ENCODE measurements at regions not wholly inside any gene's neighbourhood (a gene's known extent, or its start where the extent isn't known, plus 50 kb on each side); places are given as distances from the start of the nearest gene placed in this dataset.
A peak's percentile ranks its signal among the peaks of the same experiment; 100 is the strongest.

DNA sequence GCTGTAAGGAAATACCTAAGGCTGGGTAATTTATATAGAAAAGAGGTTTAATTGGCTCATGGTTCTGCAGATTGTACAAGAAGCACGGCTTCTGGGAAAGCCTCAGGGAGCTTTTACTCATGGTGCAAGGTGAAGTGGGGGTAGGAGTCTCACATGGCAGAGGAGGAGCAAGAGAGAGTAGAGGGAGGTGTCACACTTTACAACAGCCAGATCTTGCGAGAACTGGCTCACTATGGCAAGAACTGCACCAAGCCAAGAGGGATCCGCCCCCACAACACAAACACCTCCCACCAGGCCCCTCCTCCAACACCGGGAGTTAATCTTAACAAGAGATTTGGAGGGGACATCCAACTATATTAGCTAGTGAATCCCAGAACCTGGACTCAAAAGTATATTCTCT is 135.4 kb upstream of the SOD1 start:
- H3K27me3 Mint-ChIP-seq (ENCODE audit: low read depth): no peaks in the 10 kb centered on the region
- DNase-seq (ENCODE audit: low spot score) (peak; percentile 74), ATAC-seq (peak; percentile 99)
- peaks cover 52% of the 10 kb centered on the region for H3K4me1 Mint-ChIP-seq
- POLR2A ChIA-PET: interaction anchor here (1.6 kb wide), 1 partner anchor 35 kb away, joined by 7 read pairs; no protein-coding TSS in a partner anchor
- no peaks in the 10 kb centered on the region for H3K36me3 Mint-ChIP-seq
- CTCF ChIA-PET: interaction anchor here (0.5 to 1.8 kb wide), 7 partner anchors 16 to 65 kb away, joined by 3 to 7 read pairs (median 3); no protein-coding TSS in a partner anchor
- H3K27ac Mint-ChIP-seq: peak overlapping the region; percentile 48
- TF ChIP-seq RORB (CRISPR knock-in tag; IDR thresholded peaks at IDR 0.05): no peak
- no peak for TF ChIP-seq NR3C1 (CRISPR knock-in tag; conservative IDR thresholded peaks at IDR 0.05; ENCODE audit: low read depth)
- TF ChIP-seq, protein P1, sequence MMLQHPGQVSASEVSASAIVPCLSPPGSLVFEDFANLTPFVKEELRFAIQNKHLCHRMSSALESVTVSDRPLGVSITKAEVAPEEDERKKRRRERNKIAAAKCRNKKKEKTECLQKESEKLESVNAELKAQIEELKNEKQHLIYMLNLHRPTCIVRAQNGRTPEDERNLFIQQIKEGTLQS (CRISPR knock-in tag; conservative IDR thresholded peaks at IDR 0.05): no peak
- TF ChIP-seq, protein P2, sequence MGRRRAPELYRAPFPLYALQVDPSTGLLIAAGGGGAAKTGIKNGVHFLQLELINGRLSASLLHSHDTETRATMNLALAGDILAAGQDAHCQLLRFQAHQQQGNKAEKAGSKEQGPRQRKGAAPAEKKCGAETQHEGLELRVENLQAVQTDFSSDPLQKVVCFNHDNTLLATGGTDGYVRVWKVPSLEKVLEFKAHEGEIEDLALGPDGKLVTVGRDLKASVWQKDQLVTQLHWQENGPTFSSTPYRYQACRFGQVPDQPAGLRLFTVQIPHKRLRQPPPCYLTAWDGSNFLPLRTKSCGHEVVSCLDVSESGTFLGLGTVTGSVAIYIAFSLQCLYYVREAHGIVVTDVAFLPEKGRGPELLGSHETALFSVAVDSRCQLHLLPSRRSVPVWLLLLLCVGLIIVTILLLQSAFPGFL (CRISPR knock-in tag; IDR thresholded peaks at IDR 0.05; ENCODE audit: borderline replicate concordance): no peak
- TF ChIP-seq HMGA2 (CRISPR knock-in tag; IDR thresholded peaks at IDR 0.05): no peak
- no peak for TF ChIP-seq ZNF219 (CRISPR knock-in tag; IDR thresholded peaks at IDR 0.05; ENCODE audit: borderline replicate concordance)
- TF ChIP-seq NR2C2 (CRISPR knock-in tag; IDR thresholded peaks at IDR 0.05): no peak
- TF ChIP-seq, protein P3, sequence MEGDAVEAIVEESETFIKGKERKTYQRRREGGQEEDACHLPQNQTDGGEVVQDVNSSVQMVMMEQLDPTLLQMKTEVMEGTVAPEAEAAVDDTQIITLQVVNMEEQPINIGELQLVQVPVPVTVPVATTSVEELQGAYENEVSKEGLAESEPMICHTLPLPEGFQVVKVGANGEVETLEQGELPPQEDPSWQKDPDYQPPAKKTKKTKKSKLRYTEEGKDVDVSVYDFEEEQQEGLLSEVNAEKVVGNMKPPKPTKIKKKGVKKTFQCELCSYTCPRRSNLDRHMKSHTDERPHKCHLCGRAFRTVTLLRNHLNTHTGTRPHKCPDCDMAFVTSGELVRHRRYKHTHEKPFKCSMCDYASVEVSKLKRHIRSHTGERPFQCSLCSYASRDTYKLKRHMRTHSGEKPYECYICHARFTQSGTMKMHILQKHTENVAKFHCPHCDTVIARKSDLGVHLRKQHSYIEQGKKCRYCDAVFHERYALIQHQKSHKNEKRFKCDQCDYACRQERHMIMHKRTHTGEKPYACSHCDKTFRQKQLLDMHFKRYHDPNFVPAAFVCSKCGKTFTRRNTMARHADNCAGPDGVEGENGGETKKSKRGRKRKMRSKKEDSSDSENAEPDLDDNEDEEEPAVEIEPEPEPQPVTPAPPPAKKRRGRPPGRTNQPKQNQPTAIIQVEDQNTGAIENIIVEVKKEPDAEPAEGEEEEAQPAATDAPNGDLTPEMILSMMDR (IDR thresholded peaks at IDR 0.05): no peak
- no peak for TF ChIP-seq JAZF1 (CRISPR knock-in tag; IDR thresholded peaks at IDR 0.05)
- TF ChIP-seq, protein P4, sequence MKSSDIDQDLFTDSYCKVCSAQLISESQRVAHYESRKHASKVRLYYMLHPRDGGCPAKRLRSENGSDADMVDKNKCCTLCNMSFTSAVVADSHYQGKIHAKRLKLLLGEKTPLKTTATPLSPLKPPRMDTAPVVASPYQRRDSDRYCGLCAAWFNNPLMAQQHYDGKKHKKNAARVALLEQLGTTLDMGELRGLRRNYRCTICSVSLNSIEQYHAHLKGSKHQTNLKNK (CRISPR knock-in tag; IDR thresholded peaks at IDR 0.05): no peak
- TF ChIP-seq, protein P5, sequence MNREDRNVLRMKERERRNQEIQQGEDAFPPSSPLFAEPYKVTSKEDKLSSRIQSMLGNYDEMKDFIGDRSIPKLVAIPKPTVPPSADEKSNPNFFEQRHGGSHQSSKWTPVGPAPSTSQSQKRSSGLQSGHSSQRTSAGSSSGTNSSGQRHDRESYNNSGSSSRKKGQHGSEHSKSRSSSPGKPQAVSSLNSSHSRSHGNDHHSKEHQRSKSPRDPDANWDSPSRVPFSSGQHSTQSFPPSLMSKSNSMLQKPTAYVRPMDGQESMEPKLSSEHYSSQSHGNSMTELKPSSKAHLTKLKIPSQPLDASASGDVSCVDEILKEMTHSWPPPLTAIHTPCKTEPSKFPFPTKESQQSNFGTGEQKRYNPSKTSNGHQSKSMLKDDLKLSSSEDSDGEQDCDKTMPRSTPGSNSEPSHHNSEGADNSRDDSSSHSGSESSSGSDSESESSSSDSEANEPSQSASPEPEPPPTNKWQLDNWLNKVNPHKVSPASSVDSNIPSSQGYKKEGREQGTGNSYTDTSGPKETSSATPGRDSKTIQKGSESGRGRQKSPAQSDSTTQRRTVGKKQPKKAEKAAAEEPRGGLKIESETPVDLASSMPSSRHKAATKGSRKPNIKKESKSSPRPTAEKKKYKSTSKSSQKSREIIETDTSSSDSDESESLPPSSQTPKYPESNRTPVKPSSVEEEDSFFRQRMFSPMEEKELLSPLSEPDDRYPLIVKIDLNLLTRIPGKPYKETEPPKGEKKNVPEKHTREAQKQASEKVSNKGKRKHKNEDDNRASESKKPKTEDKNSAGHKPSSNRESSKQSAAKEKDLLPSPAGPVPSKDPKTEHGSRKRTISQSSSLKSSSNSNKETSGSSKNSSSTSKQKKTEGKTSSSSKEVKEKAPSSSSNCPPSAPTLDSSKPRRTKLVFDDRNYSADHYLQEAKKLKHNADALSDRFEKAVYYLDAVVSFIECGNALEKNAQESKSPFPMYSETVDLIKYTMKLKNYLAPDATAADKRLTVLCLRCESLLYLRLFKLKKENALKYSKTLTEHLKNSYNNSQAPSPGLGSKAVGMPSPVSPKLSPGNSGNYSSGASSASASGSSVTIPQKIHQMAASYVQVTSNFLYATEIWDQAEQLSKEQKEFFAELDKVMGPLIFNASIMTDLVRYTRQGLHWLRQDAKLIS (CRISPR knock-in tag; IDR thresholded peaks at IDR 0.05; ENCODE audit: borderline replicate concordance): no peak
- TF ChIP-seq, protein P6, sequence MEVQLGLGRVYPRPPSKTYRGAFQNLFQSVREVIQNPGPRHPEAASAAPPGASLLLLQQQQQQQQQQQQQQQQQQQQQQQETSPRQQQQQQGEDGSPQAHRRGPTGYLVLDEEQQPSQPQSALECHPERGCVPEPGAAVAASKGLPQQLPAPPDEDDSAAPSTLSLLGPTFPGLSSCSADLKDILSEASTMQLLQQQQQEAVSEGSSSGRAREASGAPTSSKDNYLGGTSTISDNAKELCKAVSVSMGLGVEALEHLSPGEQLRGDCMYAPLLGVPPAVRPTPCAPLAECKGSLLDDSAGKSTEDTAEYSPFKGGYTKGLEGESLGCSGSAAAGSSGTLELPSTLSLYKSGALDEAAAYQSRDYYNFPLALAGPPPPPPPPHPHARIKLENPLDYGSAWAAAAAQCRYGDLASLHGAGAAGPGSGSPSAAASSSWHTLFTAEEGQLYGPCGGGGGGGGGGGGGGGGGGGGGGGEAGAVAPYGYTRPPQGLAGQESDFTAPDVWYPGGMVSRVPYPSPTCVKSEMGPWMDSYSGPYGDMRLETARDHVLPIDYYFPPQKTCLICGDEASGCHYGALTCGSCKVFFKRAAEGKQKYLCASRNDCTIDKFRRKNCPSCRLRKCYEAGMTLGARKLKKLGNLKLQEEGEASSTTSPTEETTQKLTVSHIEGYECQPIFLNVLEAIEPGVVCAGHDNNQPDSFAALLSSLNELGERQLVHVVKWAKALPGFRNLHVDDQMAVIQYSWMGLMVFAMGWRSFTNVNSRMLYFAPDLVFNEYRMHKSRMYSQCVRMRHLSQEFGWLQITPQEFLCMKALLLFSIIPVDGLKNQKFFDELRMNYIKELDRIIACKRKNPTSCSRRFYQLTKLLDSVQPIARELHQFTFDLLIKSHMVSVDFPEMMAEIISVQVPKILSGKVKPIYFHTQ (CRISPR knock-in tag; IDR thresholded peaks at IDR 0.05): no peak
- no peak for TF ChIP-seq ATF1 (CRISPR knock-in tag; IDR thresholded peaks at IDR 0.05)
- TF ChIP-seq NFE2L1 (CRISPR knock-in tag; IDR thresholded peaks at IDR 0.05): no peak
- TF ChIP-seq CBFB (CRISPR knock-in tag; IDR thresholded peaks at IDR 0.05; ENCODE audit: low read depth): no peak
- TF ChIP-seq ZNF121 (CRISPR knock-in tag; IDR thresholded peaks at IDR 0.05): no peak
- no peak for TF ChIP-seq ZNF423 (CRISPR knock-in tag; IDR thresholded peaks at IDR 0.05)
- no peak for TF ChIP-seq TEAD1 (CRISPR knock-in tag; IDR thresholded peaks at IDR 0.05)
- no peak overlapping the region for H3K4me3 Mint-ChIP-seq
- H3K9me3 Mint-ChIP-seq: no peaks in the 10 kb centered on the region

Measured in WTC11 (cell line).